ENCODE measurements at regions not wholly inside any gene's neighbourhood (a gene's known extent, or its start where the extent isn't known, plus 50 kb on each side); places are given as distances from the start of the nearest gene placed in this dataset.
"Not testable (repeated sequence)": the region's sequence is repeated elsewhere in the genome, so short reads cannot be mapped to it uniquely, and the experiment has no call there.

- DNase-seq: no peak
- Mint-ChIP-seq H3K4me3 (no peak overlapping the region), H3K36me3 (ENCODE audit: low read depth) (no peaks in the 10 kb centered on the region), H3K27ac (no peak overlapping the region), H3K9me3 (peaks cover 7% of the 10 kb centered on the region), H3K4me1 (peaks cover 45% of the 10 kb centered on the region), H3K27me3 (peaks cover 1% of the 10 kb centered on the region)
- ATAC-seq: no peak
Observed at GRCh38 chr12:19802915-19803314, 363.6 kb downstream of the AEBP2 start.

GRCh38 chr12:19804737-19805136 is 365.4 kb downstream of the AEBP2 start:
- peaks cover 3% of the 10 kb centered on the region for H3K36me3 Mint-ChIP-seq (ENCODE audit: low read depth)
- DNase-seq: no peak
- peaks cover 16% of the 10 kb centered on the region for H3K9me3 Mint-ChIP-seq

GRCh38 chr12:19808371-19808770 is 369.1 kb downstream of the AEBP2 start:
- Mint-ChIP-seq H3K4me3 (no peak overlapping the region), H3K9me3 (peaks cover 14% of the 10 kb centered on the region), H3K27ac (no peak overlapping the region), H3K4me1 (peaks cover 3% of the 10 kb centered on the region), H3K27me3 (no peaks in the 10 kb centered on the region), H3K36me3 (ENCODE audit: low read depth) (peaks cover 3% of the 10 kb centered on the region)
- DNase-seq (no peak), ATAC-seq (no peak)

More at GRCh38 chr12:19804737-19805136, 365.4 kb downstream of the AEBP2 start:
- peaks cover 36% of the 10 kb centered on the region for H3K4me1 Mint-ChIP-seq
- no peak overlapping the region for H3K27ac Mint-ChIP-seq
- no peak overlapping the region for H3K4me3 Mint-ChIP-seq
- ATAC-seq: no peak
- peaks cover 1% of the 10 kb centered on the region for H3K27me3 Mint-ChIP-seq

GRCh38 chr12:19810213-19810612 is 370.9 kb downstream of the AEBP2 start:
- no peak overlapping the region for H3K27ac Mint-ChIP-seq
- no peak for ATAC-seq
- H3K4me3 Mint-ChIP-seq: no peak overlapping the region
- no peaks in the 10 kb centered on the region for H3K27me3 Mint-ChIP-seq
- H3K4me1 Mint-ChIP-seq: no peaks in the 10 kb centered on the region
- peaks cover 20% of the 10 kb centered on the region for H3K9me3 Mint-ChIP-seq
- peaks cover 3% of the 10 kb centered on the region for H3K36me3 Mint-ChIP-seq (ENCODE audit: low read depth)
- no peak for DNase-seq

- peaks cover 20% of the 10 kb centered on the region for H3K9me3 Mint-ChIP-seq
- H3K4me3 Mint-ChIP-seq: no peak overlapping the region
- DNase-seq: no peak
- H3K36me3 Mint-ChIP-seq (ENCODE audit: low read depth): peaks cover 3% of the 10 kb centered on the region
- H3K27me3 Mint-ChIP-seq: no peaks in the 10 kb centered on the region
- no peaks in the 10 kb centered on the region for H3K4me1 Mint-ChIP-seq
- no peak for ATAC-seq
- H3K27ac Mint-ChIP-seq: no peak overlapping the region
Observed at GRCh38 chr12:19811922-19812321, 372.6 kb downstream of the AEBP2 start.

GRCh38 chr12:19819231-19819630 is 379.9 kb downstream of the AEBP2 start:
- Mint-ChIP-seq H3K9me3 (peaks cover 11% of the 10 kb centered on the region), H3K27me3 (peaks cover 3% of the 10 kb centered on the region)
- no peak for ATAC-seq

DNA sequence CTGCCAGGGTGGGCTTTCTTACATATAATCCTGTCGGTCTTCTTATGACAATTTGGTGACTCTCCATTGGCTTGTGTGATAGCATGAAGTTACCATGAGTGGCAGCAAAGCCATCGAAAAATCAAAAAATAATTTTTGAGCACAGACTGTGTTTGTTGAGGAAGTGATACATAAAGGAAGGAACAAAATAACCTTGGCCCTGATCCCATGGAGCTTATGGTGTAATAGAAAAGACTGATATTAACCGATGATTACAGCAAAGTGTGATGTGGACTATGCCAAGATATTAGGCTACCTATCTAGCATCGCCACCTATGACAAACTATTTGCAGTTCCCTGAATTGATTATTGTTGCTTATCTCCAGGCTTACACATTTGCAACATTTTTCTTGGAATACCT is 383.2 kb downstream of the AEBP2 start:
- DNase-seq (no peak), ATAC-seq (no peak)
- H3K4me3 Mint-ChIP-seq: no peak overlapping the region
- peaks cover 21% of the 10 kb centered on the region for H3K9me3 Mint-ChIP-seq
- H3K27me3 Mint-ChIP-seq: peaks cover 6% of the 10 kb centered on the region
- peaks cover 4% of the 10 kb centered on the region for H3K36me3 Mint-ChIP-seq (ENCODE audit: low read depth)
- no peaks in the 10 kb centered on the region for H3K4me1 Mint-ChIP-seq
- no peak overlapping the region for H3K27ac Mint-ChIP-seq

More at GRCh38 chr12:19819231-19819630, 379.9 kb downstream of the AEBP2 start:
- H3K4me1 Mint-ChIP-seq: no peaks in the 10 kb centered on the region
- H3K27ac Mint-ChIP-seq: no peak overlapping the region
- no peak overlapping the region for H3K4me3 Mint-ChIP-seq
- DNase-seq: no peak
- no peaks in the 10 kb centered on the region for H3K36me3 Mint-ChIP-seq (ENCODE audit: low read depth)

DNA sequence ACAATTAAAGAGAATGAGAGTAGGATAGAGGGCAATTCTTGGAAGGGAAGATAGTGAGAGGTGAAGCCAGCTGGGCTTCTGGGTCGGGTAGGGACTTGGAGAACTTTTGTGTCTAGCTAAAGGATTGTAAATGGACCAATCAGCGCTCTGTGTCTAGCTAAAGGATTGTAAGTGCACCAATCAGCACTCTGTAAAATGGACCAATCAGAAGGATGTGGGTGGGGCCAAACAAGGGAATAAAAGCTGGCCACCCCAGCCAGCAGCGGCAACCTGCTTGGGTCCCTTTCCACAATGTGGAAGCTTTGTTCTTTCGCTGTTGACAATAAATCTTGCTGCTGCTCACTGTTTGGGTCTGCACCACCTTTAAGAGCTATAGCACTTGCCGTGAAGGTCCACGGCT is 384.0 kb downstream of the AEBP2 start:
- ATAC-seq; H3K27me3 Mint-ChIP-seq; DNase-seq; H3K27ac Mint-ChIP-seq; H3K36me3 Mint-ChIP-seq (ENCODE audit: low read depth); H3K4me3 Mint-ChIP-seq; H3K4me1 Mint-ChIP-seq: not testable (repeated sequence)
- peaks cover 21% of the 10 kb centered on the region for H3K9me3 Mint-ChIP-seq

GRCh38 chr12:19826980-19827550 is 387.8 kb downstream of the AEBP2 start:
- Mint-ChIP-seq H3K4me3 (no peak overlapping the region), H3K27ac (no peak overlapping the region), H3K4me1 (peaks cover 24% of the 10 kb centered on the region), H3K9me3 (peaks cover 25% of the 10 kb centered on the region), H3K27me3 (peaks cover 4% of the 10 kb centered on the region), H3K36me3 (ENCODE audit: low read depth) (peaks cover 8% of the 10 kb centered on the region)
- peak; percentile 33 for ATAC-seq
- DNase-seq: no peak

GRCh38 chr12:19829100-19829853 is 390.0 kb downstream of the AEBP2 start:
- peak overlapping the region; percentile 72 for H3K27ac Mint-ChIP-seq
- peaks cover 21% of the 10 kb centered on the region for H3K9me3 Mint-ChIP-seq
- ATAC-seq (no peak), DNase-seq (no peak)
- no peak overlapping the region for H3K4me3 Mint-ChIP-seq
- H3K36me3 Mint-ChIP-seq (ENCODE audit: low read depth): peaks cover 8% of the 10 kb centered on the region
- H3K27me3 Mint-ChIP-seq: peaks cover 2% of the 10 kb centered on the region
- H3K4me1 Mint-ChIP-seq: peaks cover 36% of the 10 kb centered on the region

DNA sequence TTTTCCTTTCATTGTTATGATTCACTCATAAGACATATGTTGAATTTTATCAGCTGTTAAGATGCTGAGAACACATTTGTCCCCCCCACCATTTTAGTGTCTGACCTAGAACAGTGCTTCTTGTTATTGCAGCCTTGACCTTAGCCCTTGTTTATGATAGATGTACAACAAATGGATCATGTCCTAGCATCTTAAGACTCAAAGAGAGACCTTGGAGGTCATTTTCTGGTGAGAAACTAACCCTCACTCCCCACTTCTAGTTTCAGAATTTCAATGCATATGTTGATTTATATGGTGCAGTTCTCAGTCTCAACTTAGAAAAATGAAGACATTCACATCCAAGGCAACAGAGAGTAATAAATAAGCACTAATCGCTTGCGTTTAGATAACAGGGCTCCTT is 391.2 kb downstream of the AEBP2 start:
- Mint-ChIP-seq H3K4me3 (no peak overlapping the region), H3K36me3 (ENCODE audit: low read depth) (peaks cover 8% of the 10 kb centered on the region), H3K4me1 (peaks cover 44% of the 10 kb centered on the region), H3K27ac (peak overlapping the region; percentile 72), H3K9me3 (peaks cover 16% of the 10 kb centered on the region), H3K27me3 (peaks cover 2% of the 10 kb centered on the region)
- ATAC-seq (peak; percentile 27), DNase-seq (no peak)

DNA sequence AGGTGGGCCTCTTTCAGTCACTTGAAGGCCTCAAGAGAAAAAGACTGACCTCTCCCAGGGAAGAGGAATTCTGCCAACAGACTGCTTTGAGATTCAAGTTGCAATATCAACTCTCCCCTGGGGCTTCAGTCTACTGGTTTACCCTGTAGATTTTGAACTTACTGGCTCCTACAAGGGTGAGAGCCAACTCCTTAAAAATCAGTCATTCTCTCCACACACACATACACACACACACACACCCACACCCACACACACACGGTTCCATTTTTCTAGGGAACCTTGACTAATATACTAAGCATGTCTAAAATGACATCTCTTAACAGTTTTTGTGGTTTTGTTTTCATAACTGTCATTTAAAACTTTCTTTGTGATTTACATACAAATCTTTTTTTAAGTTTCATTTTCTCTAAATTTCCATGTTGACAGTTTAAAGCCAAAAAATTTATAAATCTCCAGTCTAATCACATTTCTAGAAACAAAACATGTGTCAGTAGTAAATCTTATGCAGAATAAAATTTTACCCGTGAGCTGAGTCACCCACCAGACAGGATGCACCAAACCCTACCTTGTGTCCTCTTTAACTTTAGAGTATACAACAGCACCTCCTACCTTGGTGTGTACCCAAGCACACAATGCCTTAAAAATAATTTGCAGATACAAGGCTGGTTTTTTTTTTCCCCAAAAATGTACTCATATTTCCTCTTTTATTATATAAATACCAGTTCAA is 394.6 kb downstream of the AEBP2 start:
- H3K4me3 Mint-ChIP-seq: no peak overlapping the region
- peak overlapping the region; percentile 83 for H3K27ac Mint-ChIP-seq
- H3K4me1 Mint-ChIP-seq: peaks cover 41% of the 10 kb centered on the region
- DNase-seq: peak; percentile 20
- peak; percentile 95 for ATAC-seq
- H3K27me3 Mint-ChIP-seq: no peaks in the 10 kb centered on the region
- peaks cover 5% of the 10 kb centered on the region for H3K9me3 Mint-ChIP-seq
- H3K36me3 Mint-ChIP-seq (ENCODE audit: low read depth): peaks cover 1% of the 10 kb centered on the region

- H3K4me3 Mint-ChIP-seq: no peak overlapping the region
- ATAC-seq (no peak), DNase-seq (no peak)
- no peaks in the 10 kb centered on the region for H3K27me3 Mint-ChIP-seq
- peaks cover 37% of the 10 kb centered on the region for H3K4me1 Mint-ChIP-seq
- peak overlapping the region; percentile 83 for H3K27ac Mint-ChIP-seq
- no peaks in the 10 kb centered on the region for H3K36me3 Mint-ChIP-seq (ENCODE audit: low read depth)
- H3K9me3 Mint-ChIP-seq: peaks cover 3% of the 10 kb centered on the region
Observed at GRCh38 chr12:19834592-19834991, 395.3 kb downstream of the AEBP2 start.

- no peak overlapping the region for H3K27ac Mint-ChIP-seq
- H3K9me3 Mint-ChIP-seq: peaks cover 3% of the 10 kb centered on the region
- H3K36me3 Mint-ChIP-seq (ENCODE audit: low read depth): no peaks in the 10 kb centered on the region
- DNase-seq: no peak
- ATAC-seq: no peak
- peaks cover 22% of the 10 kb centered on the region for H3K4me1 Mint-ChIP-seq
- H3K4me3 Mint-ChIP-seq: no peak overlapping the region
- no peaks in the 10 kb centered on the region for H3K27me3 Mint-ChIP-seq
Observed at GRCh38 chr12:19836056-19836455, 396.8 kb downstream of the AEBP2 start.

DNA sequence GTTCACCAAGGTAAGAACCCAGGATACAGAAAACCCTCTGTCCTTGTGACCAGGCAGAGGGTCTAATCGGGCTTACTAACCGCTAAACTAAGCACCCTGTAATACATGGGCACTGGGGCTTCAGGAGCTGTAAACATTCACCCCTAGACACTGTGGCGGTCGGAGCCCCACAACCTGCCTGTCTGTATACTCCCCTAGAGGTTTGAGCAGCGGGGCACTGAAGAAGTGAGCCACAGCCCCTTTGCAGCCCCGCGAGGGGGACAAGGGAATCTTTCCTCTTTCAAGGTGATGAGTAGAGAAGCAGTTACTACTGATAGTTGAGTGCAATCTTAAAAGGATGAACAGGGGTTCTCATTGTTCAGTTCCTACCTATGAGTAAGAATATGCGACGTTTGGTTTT is 397.2 kb downstream of the AEBP2 start:
- DNase-seq (no peak), ATAC-seq (no peak)
- no peaks in the 10 kb centered on the region for H3K27me3 Mint-ChIP-seq
- peaks cover 20% of the 10 kb centered on the region for H3K4me1 Mint-ChIP-seq
- no peaks in the 10 kb centered on the region for H3K36me3 Mint-ChIP-seq (ENCODE audit: low read depth)
- H3K4me3 Mint-ChIP-seq: no peak overlapping the region
- H3K27ac Mint-ChIP-seq: no peak overlapping the region
- peaks cover 3% of the 10 kb centered on the region for H3K9me3 Mint-ChIP-seq
